OCI-LY3 (cell line): ENCODE measurements at regions not wholly inside any gene's neighbourhood (a gene's known extent, or its start where the extent isn't known, plus 50 kb on each side); places are given as distances from the start of the nearest gene placed in this dataset.
"Not testable (repeated sequence)": the region's sequence is repeated elsewhere in the genome, so short reads cannot be mapped to it uniquely, and the experiment has no call there.

Experiments
- H2AFZ ChIP-seq: fragments of 200-600, 300-600 bp; shearing (Covaris generic); 2 replicates; pipeline ENCODE4 v1.6.0; 2014; ENCODE audit warnings: antibody characterized with exemption, low read depth, low read length
- H3K27ac ChIP-seq: fragments of 200-600, 300-600 bp; sonication (generic); 2 replicates; pipeline ENCODE4 v1.5.1; 2014; ENCODE audit warnings: mild to moderate bottlenecking, low read length, moderate library complexity, mixed read lengths
- H3K27me3 ChIP-seq: fragments of 200-600, 300-600 bp; sonication (generic); 2 replicates; pipeline ENCODE4 v1.6.1; 2014; ENCODE audit warnings: low read depth, low read length, mixed read lengths
- H3K36me3 ChIP-seq: fragments of 200-600, 300-600 bp; sonication (generic); replicated peaks from 2 replicates; pipeline ENCODE3; 2014; ENCODE audit warnings: low read depth, low read length, mixed read lengths
- H3K4me1 ChIP-seq: fragments of 300-600, 200-600 bp; sonication (generic); 2 replicates; pipeline ENCODE4 v1.6.1; 2014; ENCODE audit warnings: low read length, mixed read lengths
- H3K4me2 ChIP-seq: fragments of 200-600, 300-600 bp; sonication (generic); 2 replicates; pipeline ENCODE4 v1.6.1; 2014; ENCODE audit warnings: low read length, mixed read lengths
- H3K4me3 ChIP-seq: fragments of 300-600, 200-600 bp; sonication (generic); 2 replicates; pipeline ENCODE4 v1.5.1; 2014; ENCODE audit warnings: antibody characterized with exemption, mild to moderate bottlenecking, low read length, moderate library complexity
- H3K79me2 ChIP-seq: fragments of 300-600, 200-600 bp; shearing (Covaris generic); 2 replicates; pipeline ENCODE4 v1.6.1; 2014; ENCODE audit warnings: mild to moderate bottlenecking, low read length, mixed read lengths
- H3K9ac ChIP-seq: fragments of 300-600, 200-600 bp; shearing (Covaris generic); 2 replicates; pipeline ENCODE4 v1.6.0; 2014; ENCODE audit warnings: mild to moderate bottlenecking, low read length, moderate library complexity
- H3K9me3 ChIP-seq: fragments of 200-600, 300-600 bp; shearing (Covaris generic); 2 replicates; pipeline ENCODE4 v1.6.1; 2014; ENCODE audit warnings: low read length, mixed read lengths; ENCODE audit not compliant: insufficient read depth
- H4K20me1 ChIP-seq: fragments of 200-600, 300-600 bp; sonication (generic); 2 replicates; pipeline ENCODE4 v1.6.1; 2016; ENCODE audit warnings: low read length, mixed read lengths; ENCODE audit not compliant: insufficient read depth
- EZH2phosphoT487 ChIP-seq: fragments of 200-600 bp; shearing (Covaris generic); IDR thresholded peaks from 2 replicates; pipeline ENCODE4 v1.6.1; 2018; ENCODE audit warnings: antibody characterized with exemption, mixed run types, low read depth
- TF ChIP-seq, protein P1 (sequence below): fragments of 200-600, 300-600 bp; sonication (generic); IDR thresholded peaks from 2 replicates; pipeline ENCODE4 v1.5.1; 2014; ENCODE audit warnings: antibody characterized with exemption, low read length, low read depth

DNA sequence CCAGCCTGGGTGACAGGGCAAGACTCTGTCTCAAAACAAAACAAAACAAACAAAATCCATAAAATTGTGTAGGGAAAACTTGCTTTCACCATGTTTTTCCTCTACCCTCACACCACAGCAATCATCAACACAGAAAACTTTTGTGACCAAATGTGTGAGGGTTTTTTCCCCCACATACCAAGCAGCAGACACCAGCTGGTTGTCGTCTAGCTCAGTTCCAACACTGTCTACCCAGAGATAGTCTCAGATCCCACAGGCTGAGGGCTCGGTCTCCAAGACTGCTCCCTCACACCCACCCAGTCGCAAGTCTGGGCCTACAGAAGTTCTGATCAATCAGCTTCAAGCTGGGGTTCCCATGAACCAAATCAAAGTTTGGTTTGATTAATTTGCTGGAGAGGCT lies 322.4 kb upstream of the MAGI2 start:
- Histone ChIP-seq H3K9ac (no peak overlapping the region), H3K4me2 (no peak overlapping the region), H3K36me3 (no peaks in the 10 kb centered on the region), H3K4me1 (no peaks in the 10 kb centered on the region), H3K9me3 (no peaks in the 10 kb centered on the region), H3K4me3 (no peak overlapping the region), H3K27me3 (no peaks in the 10 kb centered on the region), H2AFZ (no peak overlapping the region), H3K27ac (no peak overlapping the region), H4K20me1 (no peaks in the 10 kb centered on the region), H3K79me2 (no peaks in the 10 kb centered on the region)
- no peak for TF ChIP-seq EZH2phosphoT487
- TF ChIP-seq, protein P1, sequence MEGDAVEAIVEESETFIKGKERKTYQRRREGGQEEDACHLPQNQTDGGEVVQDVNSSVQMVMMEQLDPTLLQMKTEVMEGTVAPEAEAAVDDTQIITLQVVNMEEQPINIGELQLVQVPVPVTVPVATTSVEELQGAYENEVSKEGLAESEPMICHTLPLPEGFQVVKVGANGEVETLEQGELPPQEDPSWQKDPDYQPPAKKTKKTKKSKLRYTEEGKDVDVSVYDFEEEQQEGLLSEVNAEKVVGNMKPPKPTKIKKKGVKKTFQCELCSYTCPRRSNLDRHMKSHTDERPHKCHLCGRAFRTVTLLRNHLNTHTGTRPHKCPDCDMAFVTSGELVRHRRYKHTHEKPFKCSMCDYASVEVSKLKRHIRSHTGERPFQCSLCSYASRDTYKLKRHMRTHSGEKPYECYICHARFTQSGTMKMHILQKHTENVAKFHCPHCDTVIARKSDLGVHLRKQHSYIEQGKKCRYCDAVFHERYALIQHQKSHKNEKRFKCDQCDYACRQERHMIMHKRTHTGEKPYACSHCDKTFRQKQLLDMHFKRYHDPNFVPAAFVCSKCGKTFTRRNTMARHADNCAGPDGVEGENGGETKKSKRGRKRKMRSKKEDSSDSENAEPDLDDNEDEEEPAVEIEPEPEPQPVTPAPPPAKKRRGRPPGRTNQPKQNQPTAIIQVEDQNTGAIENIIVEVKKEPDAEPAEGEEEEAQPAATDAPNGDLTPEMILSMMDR: no peak

DNA sequence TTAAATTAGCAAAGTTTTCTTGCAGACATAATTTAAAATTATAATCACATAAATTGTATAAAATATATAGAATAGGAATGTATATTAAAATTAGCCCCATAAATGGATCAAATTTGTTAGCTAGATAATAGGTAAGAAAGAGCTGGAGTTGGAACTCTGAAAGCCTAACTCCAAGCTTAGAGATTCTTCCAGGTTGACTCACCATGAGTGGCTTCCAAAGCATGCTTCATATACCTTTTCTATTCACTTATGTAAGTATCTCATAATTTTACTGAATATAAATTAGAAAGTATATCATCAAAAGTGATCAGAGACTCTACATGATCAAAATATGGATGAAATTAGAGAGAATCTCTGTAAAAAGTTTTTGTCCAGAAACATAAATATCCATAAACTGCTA lies 320.7 kb upstream of the MAGI2 start:
- Histone ChIP-seq H3K9me3 (no peaks in the 10 kb centered on the region), H4K20me1 (no peaks in the 10 kb centered on the region), H3K4me2 (no peak overlapping the region), H2AFZ (no peak overlapping the region), H3K4me1 (no peaks in the 10 kb centered on the region), H3K27me3 (no peaks in the 10 kb centered on the region), H3K79me2 (no peaks in the 10 kb centered on the region), H3K9ac (no peak overlapping the region), H3K27ac (no peak overlapping the region), H3K36me3 (no peaks in the 10 kb centered on the region), H3K4me3 (no peak overlapping the region)
- TF ChIP-seq, protein P1: no peak

DNA sequence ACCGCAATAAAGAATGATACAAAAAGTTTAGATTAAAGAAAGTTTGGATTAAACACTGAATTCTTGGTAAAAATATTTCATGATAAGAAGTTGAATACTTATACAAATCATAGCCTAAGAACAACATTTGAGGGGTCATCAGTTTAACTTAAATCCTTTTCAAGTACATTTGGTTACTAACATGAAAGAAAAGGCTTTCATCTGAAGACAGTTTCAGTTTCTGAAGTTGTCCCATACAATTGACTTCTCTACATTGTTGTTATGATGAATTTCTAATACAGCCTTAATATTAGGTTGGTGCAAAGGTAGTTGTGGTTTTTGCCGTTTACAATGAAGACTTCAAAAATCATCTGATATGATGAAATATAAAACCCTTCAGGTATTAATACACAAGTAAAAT lies 317.5 kb upstream of the MAGI2 start:
- H3K27me3 ChIP-seq: no peaks in the 10 kb centered on the region
- H3K79me2 ChIP-seq: no peaks in the 10 kb centered on the region
- TF ChIP-seq, protein P1: no peak
- no peak for TF ChIP-seq EZH2phosphoT487
- H3K27ac ChIP-seq: no peak overlapping the region
- H3K9ac ChIP-seq: no peak overlapping the region
- H4K20me1 ChIP-seq: no peaks in the 10 kb centered on the region
- no peaks in the 10 kb centered on the region for H3K4me1 ChIP-seq
- no peaks in the 10 kb centered on the region for H3K36me3 ChIP-seq
- no peak overlapping the region for H3K4me2 ChIP-seq
- no peaks in the 10 kb centered on the region for H3K9me3 ChIP-seq
- no peak overlapping the region for H3K4me3 ChIP-seq
- H2AFZ ChIP-seq: no peak overlapping the region

DNA sequence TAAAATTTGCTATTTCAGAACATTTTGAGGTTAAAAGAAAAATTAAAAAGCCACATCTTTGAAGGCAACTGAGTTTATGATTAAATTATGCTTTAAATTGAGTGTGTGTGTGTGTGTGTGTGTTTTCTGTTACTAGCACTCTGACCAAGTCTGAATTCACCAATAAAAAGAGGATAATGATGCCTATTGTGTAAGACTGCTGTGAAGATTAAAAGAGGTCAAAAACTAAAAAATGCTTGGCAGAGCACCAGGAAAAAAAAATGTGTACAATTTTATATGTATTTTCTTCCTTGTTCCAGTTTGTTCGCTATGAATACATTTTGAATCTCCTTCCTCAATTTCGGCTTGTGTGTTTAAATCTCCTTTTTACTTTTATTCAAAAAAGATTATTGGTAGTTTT lies 316.6 kb upstream of the MAGI2 start:
- H3K4me3 ChIP-seq: no peak overlapping the region
- H3K9me3 ChIP-seq: no peaks in the 10 kb centered on the region
- no peak overlapping the region for H3K9ac ChIP-seq
- no peaks in the 10 kb centered on the region for H3K27me3 ChIP-seq
- H3K36me3 ChIP-seq: no peaks in the 10 kb centered on the region
- H3K4me1 ChIP-seq: no peaks in the 10 kb centered on the region
- H3K79me2 ChIP-seq: no peaks in the 10 kb centered on the region
- H2AFZ ChIP-seq: no peak overlapping the region
- no peak overlapping the region for H3K4me2 ChIP-seq
- no peak overlapping the region for H3K27ac ChIP-seq
- TF ChIP-seq, protein P1: no peak
- TF ChIP-seq EZH2phosphoT487: no peak
- H4K20me1 ChIP-seq: no peaks in the 10 kb centered on the region

DNA sequence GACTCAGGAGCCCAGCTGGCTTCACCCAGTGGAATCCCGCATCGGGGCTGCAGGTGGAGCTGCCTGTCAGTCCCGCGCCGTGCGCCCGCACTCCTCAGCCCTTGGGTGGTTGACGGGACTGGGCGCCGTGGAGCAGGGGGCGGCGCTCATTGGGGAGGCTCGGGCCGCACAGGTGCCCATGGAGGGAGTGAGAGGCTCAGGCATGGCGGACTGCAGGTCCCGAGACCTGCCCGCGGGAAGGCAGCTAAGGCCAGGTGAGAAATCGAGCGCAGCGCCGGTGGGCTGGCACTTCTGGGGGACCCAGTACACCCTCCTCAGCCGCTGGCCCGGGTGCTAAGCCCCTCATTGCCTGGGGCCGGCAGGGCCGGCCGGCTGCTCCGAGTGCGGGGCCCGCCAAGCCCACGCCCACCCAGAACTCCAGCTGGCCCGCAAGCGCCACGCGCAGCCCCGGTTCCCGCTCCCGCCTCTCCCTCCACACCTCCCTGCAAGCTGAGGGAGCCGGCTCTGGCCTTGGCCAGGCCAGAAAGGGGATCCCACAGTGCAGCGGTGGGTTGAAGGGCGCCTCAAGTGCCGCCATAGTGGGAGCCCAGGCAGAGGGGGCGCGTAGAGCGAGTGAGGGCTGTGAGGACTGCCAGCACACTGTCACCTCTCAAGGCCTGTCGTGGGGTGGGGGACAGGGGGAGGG lies 314.6 kb upstream of the MAGI2 start:
- H3K4me1 ChIP-seq, H2AFZ ChIP-seq, H3K4me3 ChIP-seq, H3K9me3 ChIP-seq, H3K36me3 ChIP-seq, H3K9ac ChIP-seq, H3K79me2 ChIP-seq, H3K27me3 ChIP-seq, H4K20me1 ChIP-seq, H3K27ac ChIP-seq, H3K4me2 ChIP-seq: not testable (repeated sequence)

DNA sequence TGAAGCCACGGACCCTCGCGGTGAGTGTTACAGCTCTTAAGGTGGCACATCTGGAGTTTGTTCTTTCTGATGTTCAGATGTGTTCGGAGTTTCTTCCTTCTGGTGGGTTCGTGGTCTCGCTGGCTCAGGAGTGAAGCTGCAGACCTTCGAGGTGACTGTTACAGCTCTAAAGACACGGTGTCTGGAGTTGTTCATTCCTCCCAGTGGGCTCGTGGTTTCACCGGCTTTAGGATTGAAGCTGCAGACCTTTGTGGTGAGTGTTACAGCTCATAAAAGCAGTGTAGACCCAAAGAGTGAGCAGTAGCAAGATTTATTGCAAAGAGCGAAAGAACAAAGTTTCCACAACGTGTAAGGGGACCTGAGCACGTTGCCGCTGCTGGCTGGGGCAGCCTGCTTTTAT lies 313.7 kb upstream of the MAGI2 start:
- H3K79me2 ChIP-seq, H3K36me3 ChIP-seq, H3K9ac ChIP-seq, H3K9me3 ChIP-seq, H3K4me1 ChIP-seq, H3K27ac ChIP-seq, H3K4me2 ChIP-seq, H4K20me1 ChIP-seq, H2AFZ ChIP-seq, H3K4me3 ChIP-seq, H3K27me3 ChIP-seq: not testable (repeated sequence)
